GM19324 (cell line): ENCODE measurements at regions not wholly inside any gene's neighbourhood (a gene's known extent, or its start where the extent isn't known, plus 50 kb on each side); places are given as distances from the start of the nearest gene placed in this dataset.
"Not testable (repeated sequence)": the region's sequence is repeated elsewhere in the genome, so short reads cannot be mapped to it uniquely, and the experiment has no call there.

Source experiments
- ATAC-seq: cut with Tn5 transposase; IDR thresholded peaks from one replicate; pipeline ENCODE4 v1.9.1; 2021; ENCODE audit warnings: mild to moderate bottlenecking, moderate library complexity; ENCODE audit not compliant: unreplicated experiment, low FRiP score

- no peak for ATAC-seq
These were observed 158.7 kb downstream of the MTHFS start for GRCh38 chr15:79738143-79738542.

- no peak for ATAC-seq
These were observed 156.3 kb downstream of the MTHFS start for GRCh38 chr15:79740561-79740960.

- ATAC-seq: no peak
These were observed 153.8 kb downstream of the MTHFS start for GRCh38 chr15:79743032-79743431.

- ATAC-seq: not testable (repeated sequence)
These were observed 152.3 kb downstream of the MTHFS start for GRCh38 chr15:79744485-79744884.

- no peak for ATAC-seq
These were observed 140.4 kb downstream of the MTHFS start for GRCh38 chr15:79756365-79756764.

- no peak for ATAC-seq
These were observed 131.7 kb downstream of the MTHFS start for GRCh38 chr15:79765081-79765480.

- ATAC-seq: no peak
These were observed 127.7 kb downstream of the MTHFS start for GRCh38 chr15:79769069-79769481.

GRCh38 chr15:79769933-79770759, 126.7 kb downstream of the MTHFS start:
- no peak for ATAC-seq

- no peak for ATAC-seq
These were observed 123.7 kb downstream of the MTHFS start for GRCh38 chr15:79773128-79773527.

- no peak for ATAC-seq
These were observed 121.0 kb downstream of the MTHFS start for GRCh38 chr15:79775821-79776220.

GRCh38 chr15:79777916-79778315, 118.9 kb downstream of the MTHFS start:
- no peak for ATAC-seq

GRCh38 chr15:79778378-79778990, 118.3 kb downstream of the MTHFS start:
- ATAC-seq: no peak

GRCh38 chr15:79779746-79780145, 117.1 kb downstream of the MTHFS start:
- no peak for ATAC-seq

- ATAC-seq: not testable (repeated sequence)
These were observed 114.5 kb downstream of the MTHFS start for GRCh38 chr15:79782307-79782706.
